H9 (cell line): ENCODE measurements at regions not wholly inside any gene's neighbourhood (a gene's known extent, or its start where the extent isn't known, plus 50 kb on each side); places are given as distances from the start of the nearest gene placed in this dataset.

Experiments used
- DNase-seq: peaks from one replicate; pipeline ENCODE4 v3.0.0-alpha.2; 2017
- H2AFZ ChIP-seq: one replicate; pipeline ENCODE4 v1.6.1; 2013; ENCODE audit warnings: mild to moderate bottlenecking, low read length, control low read depth, moderate library complexity
- H2AK5ac ChIP-seq: 2 replicates; pipeline ENCODE4 v1.6.1; 2013; ENCODE audit warnings: low read length, control low read depth, mixed read lengths; ENCODE audit not compliant: insufficient read length
- H2BK120ac ChIP-seq: one replicate; pipeline ENCODE4 v1.6.1; 2013; ENCODE audit warnings: low read depth, mild to moderate bottlenecking, low read length, control low read depth, inconsistent platforms; ENCODE audit not compliant: poor library complexity, severe bottlenecking
- H2BK12ac ChIP-seq: 2 replicates; pipeline ENCODE4 v1.6.1; 2013; ENCODE audit warnings: low read length, control low read depth, mixed read lengths, low read depth; ENCODE audit not compliant: insufficient read length
- H2BK15ac ChIP-seq: 2 replicates; pipeline ENCODE4 v1.6.1; 2013; ENCODE audit warnings: low read depth, low read length, control low read depth
- H2BK20ac ChIP-seq: one replicate; pipeline ENCODE4 v1.6.1; 2013; ENCODE audit warnings: low read depth, mild to moderate bottlenecking, low read length, control low read depth, inconsistent platforms; ENCODE audit not compliant: poor library complexity, severe bottlenecking
- H2BK5ac ChIP-seq: 2 replicates; pipeline ENCODE4 v1.6.1; 2013; ENCODE audit warnings: low read length, control low read depth, mixed read lengths; ENCODE audit not compliant: insufficient read length
- H3K14ac ChIP-seq: 2 replicates; pipeline ENCODE4 v1.6.1; 2013; ENCODE audit warnings: low read length, control low read depth; ENCODE audit not compliant: insufficient read depth
- H3K18ac ChIP-seq: 2 replicates; pipeline ENCODE4 v1.6.1; 2013; ENCODE audit warnings: low read depth, mild to moderate bottlenecking, mixed read lengths, low read length, control low read depth; ENCODE audit not compliant: insufficient read length
- H3K23ac ChIP-seq: 2 replicates; pipeline ENCODE4 v1.6.1; 2013; ENCODE audit warnings: low read length, control low read depth, mixed read lengths, low read depth; ENCODE audit not compliant: insufficient read length
- H3K23me2 ChIP-seq: 2 replicates; pipeline ENCODE4 v1.6.1; 2013; ENCODE audit warnings: low read depth, mild to moderate bottlenecking, mixed read lengths, low read length, control low read depth; ENCODE audit not compliant: insufficient read length, poor library complexity, severe bottlenecking
- H3K27ac ChIP-seq: 2 replicates; pipeline ENCODE4 v1.5.1; 2013; ENCODE audit warnings: low read length, control low read depth, mixed read lengths, low read depth; ENCODE audit not compliant: insufficient read length
- H3K27me3 ChIP-seq: 2 replicates; pipeline ENCODE4 v1.6.1; 2013; ENCODE audit warnings: low read length, control low read depth, inconsistent platforms; ENCODE audit not compliant: insufficient read depth
- H3K4ac ChIP-seq: 2 replicates; pipeline ENCODE4 v1.6.1; 2013; ENCODE audit warnings: low read depth, mild to moderate bottlenecking, control low read depth, inconsistent platforms, low read length, moderate library complexity
- H3K4me1 ChIP-seq: 2 replicates; pipeline ENCODE4 v1.6.1; 2013; ENCODE audit warnings: low read length, control low read depth, inconsistent platforms; ENCODE audit not compliant: insufficient read depth
- H3K4me2 ChIP-seq: 2 replicates; pipeline ENCODE4 v1.6.1; 2013; ENCODE audit warnings: low read length, control low read depth, mixed read lengths; ENCODE audit not compliant: insufficient read length, insufficient read depth
- H3K56ac ChIP-seq: 2 replicates; pipeline ENCODE4 v1.6.1; 2013; ENCODE audit warnings: low read depth, mild to moderate bottlenecking, mixed read lengths, low read length, control low read depth; ENCODE audit not compliant: insufficient read length
- H3K79me1 ChIP-seq: 2 replicates; pipeline ENCODE4 v1.6.1; 2013; ENCODE audit warnings: low read depth, mild to moderate bottlenecking, moderate library complexity, low read length, control low read depth, inconsistent platforms; ENCODE audit not compliant: insufficient read depth, poor library complexity, severe bottlenecking
- H3K79me2 ChIP-seq: 2 replicates; pipeline ENCODE4 v1.6.1; 2013; ENCODE audit warnings: low read length, control low read depth, inconsistent platforms; ENCODE audit not compliant: insufficient read depth
- H3K9ac ChIP-seq: 2 replicates; pipeline ENCODE4 v1.6.1; 2013; ENCODE audit warnings: low read length, control low read depth, mixed read lengths; ENCODE audit not compliant: insufficient read length; ENCODE audit errors: extremely low read depth
- H3K9me3 ChIP-seq: one replicate; pipeline ENCODE4 v1.6.1; 2013; ENCODE audit warnings: low read depth, low read length, inconsistent platforms; ENCODE audit not compliant: control insufficient read depth
- H3T11ph ChIP-seq: one replicate; pipeline ENCODE4 v1.6.1; 2013; ENCODE audit warnings: mild to moderate bottlenecking, low read length, control low read depth, inconsistent platforms
- H4K20me1 ChIP-seq: one replicate; pipeline ENCODE4 v1.6.1; 2013; ENCODE audit not compliant: control insufficient read depth, insufficient read length, insufficient read depth
- H4K5ac ChIP-seq: 2 replicates; pipeline ENCODE4 v1.6.1; 2013; ENCODE audit warnings: low read depth, mild to moderate bottlenecking, mixed read lengths, low read length, control low read depth; ENCODE audit not compliant: insufficient read length
- H4K8ac ChIP-seq: replicated peaks from 2 replicates; pipeline ENCODE4 v1.6.1; 2013; ENCODE audit warnings: low read length, control low read depth, mixed read lengths, low read depth; ENCODE audit not compliant: insufficient read length
- H4K91ac ChIP-seq: 2 replicates; pipeline ENCODE4 v1.6.1; 2013; ENCODE audit warnings: low read depth, mild to moderate bottlenecking, moderate library complexity, mixed read lengths, low read length, control low read depth; ENCODE audit not compliant: insufficient read length
- H3K27ac Mint-ChIP-seq, 3 experiments: 2 replicates in 2 of 3; 3 replicates in 1 of 3; pipeline ENCODE4 v1.8.0; 2020 to 2021; ENCODE audit warnings: mixed read lengths in 3 of 3, mild to moderate bottlenecking in 1 of 3, moderate library complexity in 1 of 3
- H3K27me3 Mint-ChIP-seq: 2 replicates; pipeline ENCODE4 v1.8.0; 2021; ENCODE audit warnings: low read depth, mild to moderate bottlenecking, moderate library complexity, mixed read lengths
- H3K36me3 Mint-ChIP-seq, 3 experiments: 2 replicates in 2 of 3; 3 replicates in 1 of 3; pipeline ENCODE4 v1.8.0; 2020 to 2021; ENCODE audit warnings: low read depth in 3 of 3, mixed read lengths in 3 of 3; ENCODE audit not compliant: insufficient read depth in 1 of 3
- H3K4me1 Mint-ChIP-seq, 2 experiments: 2 replicates each; pipeline ENCODE4 v1.8.0; 2020; ENCODE audit warnings: mixed read lengths in 2 of 2
- H3K4me3 Mint-ChIP-seq, 2 experiments: 2 replicates in 1 of 2; 3 replicates in 1 of 2; pipeline ENCODE4 v1.8.0; 2020 to 2021; ENCODE audit warnings: mild to moderate bottlenecking in 2 of 2, mixed read lengths in 2 of 2, moderate library complexity in 1 of 2
- H3K9me3 Mint-ChIP-seq, 2 experiments: 2 replicates in 1 of 2; 3 replicates in 1 of 2; pipeline ENCODE4 v1.8.0; 2020; ENCODE audit warnings: mild to moderate bottlenecking in 2 of 2, mixed read lengths in 2 of 2, moderate library complexity in 1 of 2
- CTCF ChIP-seq: fragments of 200-600 bp; sonication (generic); conservative IDR thresholded peaks from 3 replicates; pipeline ENCODE4 v1.8.0; 2021; ENCODE audit warnings: antibody characterized with exemption, mild to moderate bottlenecking
- WGBS: extraction: QIAGEN DNeasy Blood & Tissue Kit; methylation state at CpG from one replicate; pipeline ENCODE4 v1.1.7; 2013; ENCODE audit warnings: missing lambda C conversion rate, low lambda C conversion rate, mixed read lengths; ENCODE audit not compliant: insufficient read length; ENCODE audit errors: extremely low coverage; 5-methylcytosine and 5-hydroxymethylcytosine counted together

GRCh38 chr14:34303811-34304210 is 158.2 kb downstream of the SPTSSA start:
- Histone ChIP-seq H3K14ac (no peak overlapping the region), H4K20me1 (no peaks in the 10 kb centered on the region)
- peaks cover 7 to 11% of the 10 kb centered on the region in 2 experiments for H3K4me1 Mint-ChIP-seq

More at GRCh38 chr14:34303811-34304210, 158.2 kb downstream of the SPTSSA start:
- Histone ChIP-seq H4K91ac (no peak overlapping the region), H3K56ac (no peak overlapping the region), H3T11ph (no peak overlapping the region), H2BK120ac (no peak overlapping the region), H4K8ac (no peak overlapping the region), H2AFZ (no peak overlapping the region), H3K4me2 (no peak overlapping the region), H3K79me1 (no peaks in the 10 kb centered on the region), H3K4ac (no peak overlapping the region), H2BK15ac (no peak overlapping the region), H3K79me2 (no peaks in the 10 kb centered on the region), H2BK5ac (no peak overlapping the region), H2BK12ac (no peak overlapping the region), H2BK20ac (no peak overlapping the region), H3K9me3 (no peaks in the 10 kb centered on the region), H2AK5ac (no peak overlapping the region), H4K5ac (no peak overlapping the region), H3K23me2 (no peaks in the 10 kb centered on the region), H3K9ac (no peak overlapping the region), H3K27me3 (no peaks in the 10 kb centered on the region), H3K18ac (no peak overlapping the region), H3K23ac (no peak overlapping the region), H3K4me1 (no peaks in the 10 kb centered on the region), H3K27ac (no peak overlapping the region)
- no peak for DNase-seq
- no CpG with 5 or more reads among the region's 2 CpGs for WGBS
- H3K27me3 Mint-ChIP-seq, result peaks cover 37% of the 10 kb centered on the region
- no peak for TF ChIP-seq CTCF
- H3K4me3 Mint-ChIP-seq, result no peak overlapping the region
- H3K27ac Mint-ChIP-seq, result no peak overlapping the region
- H3K9me3 Mint-ChIP-seq, result peaks cover 0 to 10% of the 10 kb centered on the region in 2 experiments; a peak in 3 of 5 replicates
- H3K36me3 Mint-ChIP-seq, result no peaks in the 10 kb centered on the region
